ENCODE measurements at regions not wholly inside any gene's neighbourhood (a gene's known extent, or its start where the extent isn't known, plus 50 kb on each side); places are given as distances from the start of the nearest gene placed in this dataset.
"Not testable (repeated sequence)": the region's sequence is repeated elsewhere in the genome, so short reads cannot be mapped to it uniquely, and the experiment has no call there.

GRCh38 chr1:178666891-178667290, 58.2 kb upstream of the RALGPS2 start:
- not testable (repeated sequence) for TF ChIP-seq CTCF (IDR thresholded peaks at IDR 0.05); POLR2A (IDR thresholded peaks at IDR 0.05; ENCODE audit: low read depth); POLR2AphosphoS5 (IDR thresholded peaks at IDR 0.05); EP300 (IDR thresholded peaks at IDR 0.05)

Measured in esophagus muscularis mucosa (tissue), 4 donors.